ENCODE measurements at regions not wholly inside any gene's neighbourhood (a gene's known extent, or its start where the extent isn't known, plus 50 kb on each side); places are given as distances from the start of the nearest gene placed in this dataset.

GRCh38 chr10:31171402-31172083 is 139.9 kb upstream of the ZNF438 start:
- TF ChIP-seq CTCF (IDR thresholded peaks at IDR 0.05) (no peak), POLR2A (IDR thresholded peaks at IDR 0.05) (no peak)

Measured in adrenal gland (tissue), 5 donors.